Activated naive CD4-positive, alpha-beta T cell (primary cell): ENCODE measurements at regions not wholly inside any gene's neighbourhood (a gene's known extent, or its start where the extent isn't known, plus 50 kb on each side); places are given as distances from the start of the nearest gene placed in this dataset.

Experiments used
- DNase-seq, 4 experiments: peaks; one replicate each; lab custom pipeline; 2025; lab: John Stamatoyannopoulos, UW

GRCh38 chr12:76707772-76708171 is 56.1 kb upstream of the ZDHHC17 start:
- DNase-seq: no peak

GRCh38 chr12:76708296-76708695 is 55.6 kb upstream of the ZDHHC17 start:
- DNase-seq: no peak

GRCh38 chr12:76711241-76711640 is 52.7 kb upstream of the ZDHHC17 start:
- DNase-seq: no peak

- DNase-seq: no peak
Observed at GRCh38 chr12:76713130-76713529, 50.8 kb upstream of the ZDHHC17 start.

GRCh38 chr12:76713986-76714385 is 49.9 kb upstream of the ZDHHC17 start:
- DNase-seq: no peak
